ENCODE measurements at regions not wholly inside any gene's neighbourhood (a gene's known extent, or its start where the extent isn't known, plus 50 kb on each side); places are given as distances from the start of the nearest gene placed in this dataset. TPM values are rescaled to one million over a fixed set of nuclear protein-coding genes. Genes with fewer than 3 reads are reported as not detected.

GRCh38 chr2:75764611-75765010 lies 53.9 kb upstream of the GCFC2 start:
- H3K79me1 ChIP-seq (ENCODE audit: low read depth, low read length): no peaks in the 10 kb centered on the region
- no peak overlapping the region for H3K23ac ChIP-seq (ENCODE audit: low read depth, low read length, poor library complexity)
- no peak overlapping the region for H2BK12ac ChIP-seq (ENCODE audit: low read length)
- no peak overlapping the region for H3K18ac ChIP-seq (ENCODE audit: low read length)
- H4K91ac ChIP-seq (ENCODE audit: low read depth, low read length, poor library complexity): no peak overlapping the region
- H3K9ac ChIP-seq (ENCODE audit: low read depth, low read length, poor library complexity): no peak overlapping the region
- no peak overlapping the region for H2BK15ac ChIP-seq (ENCODE audit: low read length)
- no peak overlapping the region for H3K4ac ChIP-seq (ENCODE audit: low read length)
- H3K4me2 ChIP-seq (ENCODE audit: insufficient read depth, low read length, poor library complexity, severe bottlenecking): no peak overlapping the region
- H2AFZ ChIP-seq (ENCODE audit: low read length): no peak overlapping the region
- no peak overlapping the region for H2AK5ac ChIP-seq (ENCODE audit: low read depth, low read length)
- no peak overlapping the region for H2BK5ac ChIP-seq (ENCODE audit: low read length)
- H3K27me3 ChIP-seq (ENCODE audit: control insufficient read depth in 3 of 3, insufficient read depth in 3 of 3, low read depth in 1 of 3, low read length in 3 of 3): no peaks in the 10 kb centered on the region
- H3K4me1 ChIP-seq (ENCODE audit: control insufficient read depth in 2 of 2, insufficient read depth in 1 of 2, low read depth in 1 of 2, low read length in 2 of 2): no peaks in the 10 kb centered on the region
- no peak overlapping the region for H4K8ac ChIP-seq (ENCODE audit: low read depth, low read length)
- DNase-seq (ENCODE audit: low spot score): no peak
- no peak overlapping the region for H3K14ac ChIP-seq (ENCODE audit: low read length)
- no peak overlapping the region for H3K27ac ChIP-seq (replicated peaks; ENCODE audit: low read length)
- no peaks in the 10 kb centered on the region for H3K9me3 ChIP-seq (replicated peaks in 1 of 2; ENCODE audit: control insufficient read depth in 2 of 2, insufficient read depth in 1 of 2, low read depth in 1 of 2, low read length in 2 of 2)
- H3K4me3 ChIP-seq (ENCODE audit: low read length in 2 of 2): no peak overlapping the region
- no peaks in the 10 kb centered on the region for H3K36me3 ChIP-seq (replicated peaks in 1 of 2; ENCODE audit: control insufficient read depth in 2 of 2, insufficient read depth in 2 of 2, low read length in 2 of 2)
- H2BK120ac ChIP-seq (ENCODE audit: low read depth, low read length): no peak overlapping the region
- no CpG with 5 or more reads among the region's 3 CpGs for whole genome bisulfite sequencing, 2 donors (ENCODE audit: extremely low coverage in 2 of 2, insufficient read length in 2 of 2, insufficient replicate concordance in 1 of 2)

Small RNA genes in the stretch of these regions (small RNA-seq; reads per million reads assigned to genes)
- not detected for gene RN7SKP164 (ENCODE audit: insufficient read depth)

Measured in neuronal stem cell (in vitro differentiated cells).